ENCODE measurements at regions not wholly inside any gene's neighbourhood (a gene's known extent, or its start where the extent isn't known, plus 50 kb on each side); places are given as distances from the start of the nearest gene placed in this dataset.

DNA sequence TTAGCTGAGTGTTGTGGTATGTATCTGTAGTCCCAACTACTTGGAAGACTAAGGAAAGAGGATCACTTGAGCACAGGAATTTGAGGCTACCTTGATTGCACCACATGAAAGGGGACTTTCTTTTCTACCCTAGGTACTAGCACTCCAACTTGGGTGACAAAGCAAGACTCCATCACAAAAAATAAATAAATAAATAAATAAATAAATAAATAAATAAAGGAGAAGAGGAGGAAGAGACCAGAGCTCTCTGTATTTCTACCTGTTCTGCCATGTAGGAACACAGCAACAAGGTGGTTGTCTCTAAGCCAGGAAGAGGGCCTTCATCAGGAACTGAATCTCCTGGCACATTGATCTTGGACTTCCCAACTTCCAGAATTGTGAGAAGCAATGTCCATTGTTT, 118.6 kb downstream of the HMHB1 start:
- Histone ChIP-seq H3K27me3 (ENCODE audit: control insufficient read depth, insufficient read depth, low read length) (no peaks in the 10 kb centered on the region), H3K9me3 (ENCODE audit: control insufficient read depth, insufficient read depth, low read length) (no peaks in the 10 kb centered on the region; the same call in none of the 2 replicates), H3K4me3 (ENCODE audit: low read depth, low read length) (no peak overlapping the region), H3K27ac (ENCODE audit: low read depth, low read length) (no peak overlapping the region)
- TF ChIP-seq, protein P1, sequence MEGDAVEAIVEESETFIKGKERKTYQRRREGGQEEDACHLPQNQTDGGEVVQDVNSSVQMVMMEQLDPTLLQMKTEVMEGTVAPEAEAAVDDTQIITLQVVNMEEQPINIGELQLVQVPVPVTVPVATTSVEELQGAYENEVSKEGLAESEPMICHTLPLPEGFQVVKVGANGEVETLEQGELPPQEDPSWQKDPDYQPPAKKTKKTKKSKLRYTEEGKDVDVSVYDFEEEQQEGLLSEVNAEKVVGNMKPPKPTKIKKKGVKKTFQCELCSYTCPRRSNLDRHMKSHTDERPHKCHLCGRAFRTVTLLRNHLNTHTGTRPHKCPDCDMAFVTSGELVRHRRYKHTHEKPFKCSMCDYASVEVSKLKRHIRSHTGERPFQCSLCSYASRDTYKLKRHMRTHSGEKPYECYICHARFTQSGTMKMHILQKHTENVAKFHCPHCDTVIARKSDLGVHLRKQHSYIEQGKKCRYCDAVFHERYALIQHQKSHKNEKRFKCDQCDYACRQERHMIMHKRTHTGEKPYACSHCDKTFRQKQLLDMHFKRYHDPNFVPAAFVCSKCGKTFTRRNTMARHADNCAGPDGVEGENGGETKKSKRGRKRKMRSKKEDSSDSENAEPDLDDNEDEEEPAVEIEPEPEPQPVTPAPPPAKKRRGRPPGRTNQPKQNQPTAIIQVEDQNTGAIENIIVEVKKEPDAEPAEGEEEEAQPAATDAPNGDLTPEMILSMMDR (IDR thresholded peaks at IDR 0.05; ENCODE audit: low read depth, low read length): no peak
- no peak for DNase-seq (ENCODE audit: low read depth, low spot score)
- CTCF ChIA-PET: no interaction called here
- POLR2A ChIA-PET: no interaction called here

GRCh38 chr5:143931476-143931875, 119.5 kb downstream of the HMHB1 start:
- Histone ChIP-seq H3K27me3 (ENCODE audit: control insufficient read depth, insufficient read depth, low read length) (no peaks in the 10 kb centered on the region), H3K9me3 (ENCODE audit: control insufficient read depth, insufficient read depth, low read length) (no peaks in the 10 kb centered on the region; the same call in none of the 2 replicates), H3K4me3 (ENCODE audit: low read depth, low read length) (no peak overlapping the region), H3K27ac (ENCODE audit: low read depth, low read length) (no peak overlapping the region)
- no peak for DNase-seq (ENCODE audit: low read depth, low spot score)
- CTCF ChIA-PET: no interaction called here
- POLR2A ChIA-PET: no interaction called here
- TF ChIP-seq, protein P1 (IDR thresholded peaks at IDR 0.05; ENCODE audit: low read depth, low read length): no peak

DNA sequence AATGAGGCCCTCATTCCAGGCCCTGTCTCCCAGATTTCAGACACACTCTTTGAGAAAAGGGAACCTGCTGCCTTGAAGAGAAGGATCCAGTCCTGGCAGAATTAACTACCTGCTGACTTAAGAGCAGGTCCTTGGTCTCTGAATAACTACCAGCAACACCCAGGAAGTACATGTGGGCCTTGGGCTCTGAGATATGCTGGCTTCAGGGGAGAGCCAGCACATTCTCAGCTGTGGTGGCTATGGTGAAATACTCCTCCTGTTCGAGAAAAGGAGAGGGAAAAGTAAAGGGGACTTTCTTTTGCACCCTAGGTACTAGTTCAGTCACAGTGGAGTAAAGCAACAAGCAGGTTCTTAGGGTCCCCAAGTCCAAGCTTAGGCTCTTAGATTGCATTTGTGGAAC, 120.0 kb downstream of the HMHB1 start:
- DNase-seq (ENCODE audit: low read depth, low spot score): no peak
- ChIA-PET POLR2A (no interaction called here), CTCF (no interaction called here)
- Histone ChIP-seq H3K4me3 (ENCODE audit: low read depth, low read length) (no peak overlapping the region), H3K9me3 (ENCODE audit: control insufficient read depth, insufficient read depth, low read length) (no peaks in the 10 kb centered on the region; the same call in none of the 2 replicates), H3K27me3 (ENCODE audit: control insufficient read depth, insufficient read depth, low read length) (no peaks in the 10 kb centered on the region), H3K27ac (ENCODE audit: low read depth, low read length) (no peak overlapping the region)
- TF ChIP-seq, protein P1 (IDR thresholded peaks at IDR 0.05; ENCODE audit: low read depth, low read length): no peak

- no peaks in the 10 kb centered on the region; the same call in none of the 2 replicates for H3K9me3 ChIP-seq (ENCODE audit: control insufficient read depth, insufficient read depth, low read length)
- H3K27ac ChIP-seq (ENCODE audit: low read depth, low read length): no peak overlapping the region
- CTCF ChIA-PET: no interaction called here
- no peak for DNase-seq (ENCODE audit: low read depth, low spot score)
- no peaks in the 10 kb centered on the region for H3K27me3 ChIP-seq (ENCODE audit: control insufficient read depth, insufficient read depth, low read length)
- POLR2A ChIA-PET: no interaction called here
- H3K4me3 ChIP-seq (ENCODE audit: low read depth, low read length): no peak overlapping the region
- TF ChIP-seq, protein P1 (IDR thresholded peaks at IDR 0.05; ENCODE audit: low read depth, low read length): no peak
These were observed 120.6 kb downstream of the HMHB1 start for GRCh38 chr5:143932584-143932983.

DNA sequence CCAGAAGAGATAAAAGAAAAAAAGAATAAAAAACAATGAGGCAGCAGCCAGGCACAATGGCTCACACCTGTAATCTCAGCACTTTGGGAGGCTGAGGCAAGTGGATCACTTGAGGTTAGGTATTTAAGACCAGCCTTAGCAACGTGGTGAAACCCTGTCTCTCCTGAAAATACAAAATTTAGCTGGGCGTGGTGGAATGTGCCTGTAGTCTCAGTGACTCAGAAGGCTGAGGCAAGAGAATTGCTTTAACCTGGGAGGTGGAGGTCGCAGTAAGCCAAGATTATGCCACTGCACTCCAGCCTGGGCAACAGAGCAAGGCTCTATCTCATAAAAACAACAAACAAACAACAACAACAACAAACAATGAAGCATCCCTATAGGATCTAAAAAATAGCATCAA, 121.5 kb downstream of the HMHB1 start:
- no peak for DNase-seq (ENCODE audit: low read depth, low spot score)
- no peak overlapping the region for H3K4me3 ChIP-seq (ENCODE audit: low read depth, low read length)
- H3K9me3 ChIP-seq (ENCODE audit: control insufficient read depth, insufficient read depth, low read length): no peaks in the 10 kb centered on the region; the same call in none of the 2 replicates
- ChIA-PET CTCF (interaction anchor here (0.7 kb wide), 1 partner anchor 185 kb away, joined by 3 read pairs; no protein-coding TSS in a partner anchor), POLR2A (no interaction called here)
- TF ChIP-seq, protein P1 (IDR thresholded peaks at IDR 0.05; ENCODE audit: low read depth, low read length): no peak
- H3K27ac ChIP-seq (ENCODE audit: low read depth, low read length): no peak overlapping the region
- no peaks in the 10 kb centered on the region for H3K27me3 ChIP-seq (ENCODE audit: control insufficient read depth, insufficient read depth, low read length)

Data from AG04450 (cell line).